SU-DHL-6 (cell line): ENCODE measurements at regions not wholly inside any gene's neighbourhood (a gene's known extent, or its start where the extent isn't known, plus 50 kb on each side); places are given as distances from the start of the nearest gene placed in this dataset.

Experiments
- CTCF ChIP-seq: fragments of 200-600 bp; sonication (generic); IDR thresholded peaks from one replicate; pipeline ENCODE4 v1.5.1; 2017; ENCODE audit warnings: antibody characterized with exemption, mild to moderate bottlenecking, low read length, moderate library complexity; ENCODE audit not compliant: insufficient read depth, poor library complexity, severe bottlenecking
- EZH2phosphoT487 ChIP-seq: fragments of 200-600 bp; sonication (generic), shearing (Covaris generic); conservative IDR thresholded peaks from 2 replicates; pipeline ENCODE4 v1.6.1; 2018; ENCODE audit warnings: mild to moderate bottlenecking, antibody characterized with exemption, low read length, moderate library complexity, mixed read lengths

GRCh38 chr5:57007344-57007743 lies 55.4 kb upstream of the MIER3 start:
- no peak for TF ChIP-seq CTCF
- no peak for TF ChIP-seq EZH2phosphoT487
